ENCODE measurements at regions not wholly inside any gene's neighbourhood (a gene's known extent, or its start where the extent isn't known, plus 50 kb on each side); places are given as distances from the start of the nearest gene placed in this dataset.
"Not testable (repeated sequence)": the region's sequence is repeated elsewhere in the genome, so short reads cannot be mapped to it uniquely, and the experiment has no call there.

DNA sequence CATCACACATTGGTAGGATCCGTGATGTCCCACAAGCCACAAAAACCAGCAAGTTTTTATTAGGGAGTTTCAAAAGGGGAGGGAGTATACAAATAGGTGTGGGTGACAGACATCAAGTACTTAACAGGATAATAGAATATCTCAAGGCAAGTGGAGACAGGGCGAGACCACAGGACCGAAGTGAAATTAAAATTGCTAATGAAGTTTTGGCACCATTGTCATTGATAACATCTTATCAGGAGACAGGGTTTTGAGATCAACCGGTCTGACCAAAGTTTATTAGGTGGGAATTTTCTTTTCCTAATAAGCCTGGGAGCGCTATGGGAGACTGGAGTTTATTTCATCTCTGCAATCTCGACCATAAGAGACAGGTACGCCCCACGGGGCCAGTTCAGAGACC lies 178.5 kb downstream of the OTOP1 start:
- DNase-seq: not testable (repeated sequence)

DNA sequence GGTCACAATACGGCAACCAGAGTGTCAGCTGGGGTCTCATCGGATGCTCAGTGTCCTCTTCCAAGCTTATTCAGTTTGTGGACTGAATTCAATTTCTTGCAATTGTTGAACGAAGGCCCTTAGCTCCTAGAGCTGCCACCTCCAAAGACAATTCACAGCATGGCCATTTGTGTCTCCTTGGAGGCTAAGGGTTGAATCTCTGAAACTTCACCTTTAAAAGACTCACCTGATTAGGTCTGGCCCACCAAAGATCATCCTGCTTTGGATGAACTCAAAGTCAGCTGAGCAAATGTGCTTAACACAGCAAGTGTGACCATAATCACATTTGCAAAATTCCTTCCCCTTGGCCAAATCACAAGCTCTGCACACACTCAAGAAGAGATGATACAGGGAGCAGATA lies 175.9 kb downstream of the OTOP1 start:
- DNase-seq: not testable (repeated sequence)

DNA sequence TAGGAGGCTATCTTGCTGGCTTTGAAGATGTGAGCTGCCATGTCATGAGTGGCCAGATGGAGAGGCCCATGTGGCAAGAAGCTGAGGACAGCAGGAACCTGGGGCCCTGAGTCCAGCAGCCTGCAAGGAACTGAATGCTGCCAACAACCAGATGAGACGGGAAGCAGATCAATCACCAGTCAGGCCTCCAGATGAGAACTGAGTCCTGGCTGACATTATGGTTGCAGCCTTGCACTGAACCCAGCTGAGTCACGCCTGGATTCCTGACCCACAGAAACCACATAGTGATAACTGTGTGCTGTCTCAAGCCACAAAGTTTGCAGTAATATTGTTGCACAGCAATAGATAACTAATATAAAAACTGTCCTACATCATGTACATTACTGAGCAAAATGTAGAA lies 173.8 kb downstream of the OTOP1 start:
- DNase-seq: not testable (repeated sequence)

DNA sequence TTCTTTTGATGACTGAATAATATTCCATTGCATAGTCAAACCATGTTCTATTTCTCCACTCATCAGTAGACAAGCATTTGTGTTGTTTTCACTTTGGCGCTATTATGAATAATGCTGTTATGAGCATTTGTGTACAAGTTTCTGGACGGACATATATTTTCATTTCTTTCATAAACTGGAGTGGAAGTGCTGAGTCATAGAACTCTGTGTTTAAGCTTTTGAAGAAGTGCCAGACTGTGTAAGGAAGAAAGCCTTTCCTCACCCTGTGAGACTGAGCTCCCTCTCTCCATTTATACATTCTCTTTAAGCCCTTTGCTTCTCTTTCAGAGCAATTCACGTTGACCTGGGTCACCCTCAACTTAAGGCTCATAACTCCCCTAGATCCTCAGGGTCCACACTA lies 169.5 kb downstream of the OTOP1 start:
- not testable (repeated sequence) for DNase-seq

DNA sequence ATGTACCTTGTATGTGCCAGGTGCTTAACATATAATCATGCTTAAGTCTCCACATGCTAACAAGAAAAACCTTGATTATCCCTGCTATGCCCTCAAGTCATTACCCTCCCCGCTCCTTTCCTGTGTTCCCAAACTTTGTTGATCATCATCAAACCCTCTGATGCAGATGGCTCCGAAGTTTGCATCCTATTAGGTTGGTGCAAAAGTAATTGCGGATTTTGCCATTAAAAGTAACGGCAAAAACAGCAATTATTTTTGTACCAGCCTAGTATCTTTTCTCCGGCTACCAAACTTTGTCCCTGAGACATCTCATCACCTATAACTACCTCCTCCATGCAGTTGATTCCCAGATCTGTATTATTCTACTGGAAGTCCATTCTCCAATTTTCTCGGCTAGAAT lies 142.6 kb downstream of the OTOP1 start:
- DNase-seq: not testable (repeated sequence)

DNA sequence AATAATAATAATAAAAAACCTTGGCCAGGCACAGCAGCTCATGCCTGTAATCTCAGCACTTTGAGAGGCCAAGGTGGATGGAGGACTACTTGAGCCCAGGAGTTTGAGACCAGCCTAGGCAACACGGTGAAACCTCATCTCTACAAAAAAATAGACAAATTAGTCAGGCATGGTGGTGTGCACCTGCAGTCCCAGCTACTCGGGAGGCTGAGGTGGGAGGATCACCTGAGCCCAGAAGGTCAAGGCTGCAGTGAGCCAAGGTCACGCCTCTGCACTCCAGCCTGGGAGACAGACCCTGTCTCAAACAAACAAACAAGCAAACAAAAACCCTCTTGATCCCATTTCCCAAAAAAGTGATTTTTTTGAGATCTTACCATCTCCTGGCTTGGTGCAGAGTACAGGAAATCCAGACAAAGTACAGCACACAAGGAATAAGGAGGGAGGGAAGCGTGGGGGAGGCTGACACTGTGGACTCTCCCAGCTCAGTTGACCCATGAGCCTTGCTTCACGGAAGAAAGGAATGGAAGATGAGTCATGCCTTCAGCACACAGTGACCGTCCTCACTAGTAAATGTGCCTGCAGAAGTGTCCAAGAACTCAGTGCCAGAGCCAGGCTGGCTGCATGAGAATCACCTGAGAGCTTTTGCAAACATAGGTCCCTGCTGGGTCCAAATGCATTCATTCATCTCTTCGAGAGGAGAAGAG lies 136.9 kb downstream of the OTOP1 start:
- not testable (repeated sequence) for DNase-seq

DNA sequence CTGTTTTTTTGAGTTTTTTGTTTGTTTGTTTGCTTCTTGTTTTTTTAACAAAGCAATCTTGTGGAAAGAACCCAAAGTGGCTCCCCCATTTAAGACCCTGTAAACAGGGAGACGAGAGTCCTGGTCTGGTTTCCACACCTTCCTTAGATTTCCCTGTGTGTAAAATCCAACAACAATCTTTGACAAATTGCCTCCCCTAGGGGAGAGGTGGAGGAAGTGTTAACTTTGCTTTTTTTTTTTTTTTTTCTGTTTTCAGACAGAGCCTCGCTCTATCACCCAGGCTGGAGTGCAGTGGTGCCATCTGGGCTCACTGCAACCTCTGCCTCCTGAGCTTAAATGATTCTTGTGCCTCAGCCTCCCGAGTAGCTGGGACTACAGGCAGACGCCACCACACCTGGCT lies 136.0 kb downstream of the OTOP1 start:
- not testable (repeated sequence) for DNase-seq

DNA sequence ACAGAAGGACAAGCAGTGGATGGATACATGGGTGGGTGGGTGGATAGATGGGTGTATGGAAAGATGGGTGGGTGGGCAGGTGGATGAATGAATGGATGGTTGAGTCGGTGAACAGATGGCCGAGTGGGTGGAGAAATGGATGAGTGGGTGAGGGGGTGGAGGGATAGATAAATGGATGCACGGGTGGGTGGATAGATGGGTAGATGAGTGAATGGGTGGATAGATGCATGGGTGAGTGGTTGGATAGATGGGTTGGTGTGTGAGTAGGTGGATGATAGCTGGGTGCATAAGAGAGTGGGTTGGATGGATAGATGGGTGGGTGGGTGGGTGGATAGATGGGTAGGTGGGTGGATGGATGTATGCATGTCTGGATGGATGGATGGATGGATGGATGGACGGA lies 134.6 kb downstream of the OTOP1 start:
- DNase-seq: not testable (repeated sequence)

DNA sequence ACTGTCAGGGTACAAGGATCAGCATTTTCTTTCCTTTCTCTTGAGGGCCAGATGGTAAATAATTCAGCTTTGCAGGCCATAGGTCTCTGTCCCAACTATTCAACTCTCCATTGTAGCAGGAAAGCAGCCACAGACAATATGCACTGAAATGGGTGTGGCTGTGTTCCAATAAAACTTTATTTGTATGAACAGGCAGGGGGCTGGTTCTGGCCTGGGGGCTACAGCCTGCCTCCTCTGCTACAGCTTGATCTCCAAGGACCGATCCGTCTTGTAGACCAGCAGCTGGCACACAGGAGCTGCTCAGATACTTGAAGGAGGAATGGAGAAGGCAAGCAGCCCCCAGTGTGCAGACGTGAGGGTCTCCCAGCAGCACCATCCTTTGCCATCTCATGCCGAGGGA lies 127.1 kb downstream of the OTOP1 start:
- DNase-seq: not testable (repeated sequence)

DNA sequence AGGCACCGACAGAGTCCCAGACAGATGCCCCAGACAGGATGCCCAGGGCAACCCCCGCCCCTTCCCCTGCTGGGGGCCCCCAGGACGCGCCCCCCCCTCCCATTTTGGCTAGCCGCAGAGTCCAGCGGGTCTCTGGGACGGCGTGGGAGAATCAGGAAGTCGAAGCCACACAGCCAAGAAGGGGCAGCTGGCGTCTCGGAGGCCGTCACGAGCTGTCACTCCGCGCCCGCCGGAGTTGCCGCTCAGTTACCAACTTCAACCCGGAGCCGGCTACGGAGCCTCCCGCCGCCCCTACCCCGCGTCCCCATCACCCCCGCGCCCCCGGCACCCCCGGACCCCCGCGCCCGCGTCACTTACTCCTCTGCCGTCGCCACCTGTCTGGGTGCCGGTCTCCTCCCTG lies 119.8 kb downstream of the OTOP1 start:
- DNase-seq: not testable (repeated sequence)

DNA sequence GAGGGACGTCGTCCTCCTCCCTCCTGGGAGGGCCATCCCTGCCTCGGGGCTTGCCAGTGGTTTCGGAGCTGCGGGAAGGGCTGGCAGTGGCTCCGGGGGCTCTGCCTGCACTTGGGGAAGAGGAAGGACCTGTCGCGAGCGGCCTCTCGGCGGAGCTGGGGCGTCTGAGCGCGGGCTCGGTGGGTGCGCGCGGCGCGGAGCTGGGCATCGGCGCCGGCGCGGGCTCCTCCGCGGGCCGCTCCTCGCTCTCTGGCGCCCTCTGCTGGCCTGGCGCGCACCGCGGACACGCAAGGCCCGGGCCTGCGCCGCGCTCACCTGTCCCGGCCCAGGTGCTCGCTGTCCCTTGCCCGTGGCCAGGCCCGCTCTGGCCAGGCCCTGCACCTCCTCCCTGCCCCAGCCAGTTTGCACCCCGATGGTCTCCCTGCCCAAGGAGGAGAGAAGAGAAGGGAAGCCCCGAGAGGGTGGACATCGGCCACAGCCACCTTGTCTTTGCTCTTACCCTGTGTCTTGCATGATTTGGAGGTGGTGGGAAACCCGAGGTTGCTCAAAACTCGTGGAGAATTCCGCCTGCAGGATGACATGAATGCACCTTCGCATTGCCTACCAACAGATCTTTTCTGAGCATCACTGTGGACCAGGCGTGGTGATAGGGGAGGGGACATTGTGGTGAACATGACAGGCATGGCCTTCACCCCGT lies 119.2 kb downstream of the OTOP1 start:
- DNase-seq: not testable (repeated sequence)

DNA sequence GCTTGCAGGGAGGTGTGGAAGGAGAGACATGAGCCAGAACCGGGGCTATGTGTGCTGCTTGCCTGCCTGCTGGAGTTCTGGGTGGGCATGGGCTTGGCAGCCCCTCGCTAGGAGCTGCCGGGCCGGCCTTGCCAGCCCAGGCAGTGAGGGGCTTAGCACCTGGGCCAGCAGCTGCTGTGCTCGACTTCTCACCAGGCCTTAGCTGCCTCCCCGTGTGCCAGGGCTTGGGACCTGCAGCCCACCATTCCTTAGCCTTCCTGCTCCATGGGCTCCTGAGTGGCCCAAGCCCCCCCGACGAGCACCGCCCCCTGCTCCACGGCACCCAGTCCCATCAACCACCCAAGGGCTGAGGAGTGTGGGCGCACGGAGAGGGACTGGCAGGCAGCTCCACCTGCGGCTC lies 111.3 kb downstream of the OTOP1 start:
- not testable (repeated sequence) for DNase-seq

DNA sequence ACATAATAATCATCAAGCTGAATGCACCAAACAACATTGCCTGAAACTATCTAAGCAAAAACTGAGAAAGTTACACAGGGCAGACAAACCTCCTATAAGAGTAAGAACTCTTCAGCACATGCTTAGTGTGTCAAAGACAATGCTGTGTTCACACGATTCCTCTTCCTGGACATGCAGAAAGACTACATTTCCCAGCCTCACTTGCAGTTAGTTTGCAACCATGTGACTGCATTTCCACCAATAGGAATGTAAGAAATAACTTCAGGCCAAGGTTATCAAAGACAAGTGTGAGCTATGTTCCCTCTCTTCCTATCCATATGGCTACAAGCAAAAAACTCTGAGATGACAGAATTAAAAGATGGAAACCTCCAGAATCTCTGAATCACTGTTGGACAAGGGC lies 109.8 kb downstream of the OTOP1 start:
- DNase-seq: not testable (repeated sequence)

DNA sequence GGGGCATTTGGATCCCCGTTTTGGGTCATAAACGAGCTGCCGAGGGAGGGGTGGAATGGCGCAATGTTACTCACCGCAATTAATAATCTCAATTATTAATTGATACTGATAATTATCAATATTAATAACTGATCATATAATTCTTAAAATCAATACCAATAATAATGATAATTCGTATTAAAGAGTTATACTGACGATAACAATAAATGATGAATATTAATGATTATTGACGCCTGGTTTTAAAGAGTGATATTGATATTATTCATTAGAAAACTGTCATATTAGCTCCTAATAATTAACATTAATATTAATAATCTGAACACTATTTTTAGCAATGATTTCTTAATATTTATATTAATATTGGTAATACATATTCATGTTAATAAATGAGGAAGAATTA lies 92.4 kb downstream of the OTOP1 start:
- not testable (repeated sequence) for DNase-seq

DNA sequence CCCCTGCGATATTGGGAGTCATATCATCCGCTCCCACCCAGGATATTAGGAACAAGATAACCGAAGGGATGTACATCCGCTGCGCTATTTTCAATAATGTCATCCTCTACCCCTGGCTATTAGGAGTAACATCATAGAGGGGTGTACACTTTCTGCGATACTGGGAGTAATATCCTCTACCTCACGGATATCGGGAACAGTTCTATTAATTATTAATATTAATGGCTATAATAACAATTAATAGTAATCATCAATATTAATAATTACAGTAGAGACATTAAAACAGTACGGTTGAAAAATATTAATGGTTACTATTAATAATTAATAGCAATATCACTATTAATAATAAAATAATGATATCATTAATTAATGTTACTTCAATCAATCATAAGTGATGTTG lies 90.1 kb downstream of the OTOP1 start:
- not testable (repeated sequence) for DNase-seq

All from GF-D8 (cell line).